ENCODE measurements at regions not wholly inside any gene's neighbourhood (a gene's known extent, or its start where the extent isn't known, plus 50 kb on each side); places are given as distances from the start of the nearest gene placed in this dataset.

DNA sequence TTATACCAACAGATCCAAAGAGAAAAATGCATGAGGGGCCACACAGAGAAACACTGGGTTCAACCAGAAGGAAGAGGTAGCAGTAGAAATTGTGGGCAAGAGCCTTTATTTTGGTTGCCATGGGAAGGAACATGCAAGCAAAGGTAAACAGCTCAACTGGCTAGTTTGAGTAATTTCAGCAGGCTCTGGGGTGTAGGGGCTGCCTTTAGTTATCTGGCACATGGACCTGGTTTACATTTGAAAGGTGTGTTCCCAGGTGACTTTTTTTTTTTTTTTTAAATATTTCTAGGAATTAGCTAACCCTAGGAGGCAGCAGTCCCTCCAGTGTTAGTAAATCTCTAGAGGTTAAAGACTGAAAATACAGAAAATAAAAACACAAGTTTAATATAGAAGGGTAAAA is 481.9 kb downstream of the ACTRT1 start:
- Histone ChIP-seq H3K4me1 (ENCODE audit: control insufficient read depth in 1 of 2, insufficient read depth in 2 of 2, low read length in 2 of 2) (no peaks in the 10 kb centered on the region), H3K18ac (ENCODE audit: low read length) (no peak overlapping the region), H3K14ac (ENCODE audit: low read length) (no peak overlapping the region), H4K8ac (ENCODE audit: low read depth, low read length) (no peak overlapping the region), H3K27me3 (ENCODE audit: insufficient read depth, low read length) (no peaks in the 10 kb centered on the region), H2AFZ (ENCODE audit: insufficient read depth, low read length, poor library complexity) (no peak overlapping the region), H3K27ac (ENCODE audit: low read depth, low read length) (no peak overlapping the region), H3K4me2 (ENCODE audit: low read length) (no peak overlapping the region), H2BK12ac (ENCODE audit: low read length) (no peak overlapping the region), H2BK5ac (ENCODE audit: low read depth, low read length, poor library complexity) (no peak overlapping the region), H3K79me2 (ENCODE audit: control insufficient read depth, insufficient read depth, low read length, poor library complexity) (no peaks in the 10 kb centered on the region), H4K91ac (ENCODE audit: low read depth, low read length) (no peak overlapping the region), H2AK5ac (ENCODE audit: low read length) (no peak overlapping the region), H3K23ac (ENCODE audit: low read length) (no peak overlapping the region), H3K9me3 (ENCODE audit: insufficient read depth, low read depth, low read length) (no peaks in the 10 kb centered on the region), H3K9ac (ENCODE audit: low read length) (no peak overlapping the region), H3K4me3 (ENCODE audit: low read depth, low read length) (no peak overlapping the region), H2BK120ac (ENCODE audit: insufficient read depth, low read length, poor library complexity) (no peak overlapping the region), H3K4ac (ENCODE audit: low read depth, low read length) (no peak overlapping the region), H3K79me1 (ENCODE audit: low read length) (no peaks in the 10 kb centered on the region), H4K12ac (ENCODE audit: low read depth, low read length) (no peak overlapping the region), H3K36me3 (ENCODE audit: control insufficient read depth in 1 of 2, insufficient read depth in 2 of 2, low read length in 2 of 2) (no peaks in the 10 kb centered on the region)
- no peak for DNase-seq

DNA sequence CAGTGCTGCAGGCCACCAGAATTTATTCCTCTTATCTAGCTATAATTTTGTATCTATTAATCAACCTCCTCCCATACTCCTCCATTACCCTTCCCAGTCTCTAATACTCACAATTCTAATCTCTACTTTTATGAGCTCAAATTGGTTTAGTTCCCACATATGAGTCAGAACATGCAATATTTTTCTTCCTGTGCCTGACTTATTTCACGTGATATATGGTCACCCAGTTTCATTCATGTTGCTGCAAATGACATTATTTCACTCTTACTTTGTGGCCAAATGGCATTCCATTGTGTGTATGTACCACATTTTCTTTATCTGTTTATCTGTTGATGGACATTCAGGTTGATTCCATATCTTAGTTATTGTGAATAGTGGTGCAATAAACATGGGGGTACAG is 483.5 kb downstream of the ACTRT1 start:
- no CpG with 5 or more reads among the region's 1 CpG for WGBS (ENCODE audit: extremely low coverage, insufficient coverage, insufficient read length)
- Histone ChIP-seq H3K4me1 (ENCODE audit: control insufficient read depth in 1 of 2, insufficient read depth in 2 of 2, low read length in 2 of 2) (no peaks in the 10 kb centered on the region), H3K27ac (ENCODE audit: low read depth, low read length) (no peak overlapping the region), H2AK5ac (ENCODE audit: low read length) (no peak overlapping the region), H3K23ac (ENCODE audit: low read length) (no peak overlapping the region), H3K4ac (ENCODE audit: low read depth, low read length) (no peak overlapping the region), H4K91ac (ENCODE audit: low read depth, low read length) (no peak overlapping the region), H3K18ac (ENCODE audit: low read length) (no peak overlapping the region), H3K79me2 (ENCODE audit: control insufficient read depth, insufficient read depth, low read length, poor library complexity) (no peaks in the 10 kb centered on the region), H3K79me1 (ENCODE audit: low read length) (no peaks in the 10 kb centered on the region), H4K8ac (ENCODE audit: low read depth, low read length) (no peak overlapping the region), H3K4me2 (ENCODE audit: low read length) (no peak overlapping the region), H3K4me3 (ENCODE audit: low read depth, low read length) (no peak overlapping the region), H2BK5ac (ENCODE audit: low read depth, low read length, poor library complexity) (no peak overlapping the region), H3K27me3 (ENCODE audit: insufficient read depth, low read length) (no peaks in the 10 kb centered on the region), H2AFZ (ENCODE audit: insufficient read depth, low read length, poor library complexity) (no peak overlapping the region), H3K9me3 (ENCODE audit: insufficient read depth, low read depth, low read length) (no peaks in the 10 kb centered on the region), H4K12ac (ENCODE audit: low read depth, low read length) (no peak overlapping the region), H2BK120ac (ENCODE audit: insufficient read depth, low read length, poor library complexity) (no peak overlapping the region), H2BK12ac (ENCODE audit: low read length) (no peak overlapping the region), H3K14ac (ENCODE audit: low read length) (no peak overlapping the region), H3K9ac (ENCODE audit: low read length) (no peak overlapping the region), H3K36me3 (ENCODE audit: control insufficient read depth in 1 of 2, insufficient read depth in 2 of 2, low read length in 2 of 2) (no peaks in the 10 kb centered on the region)
- no peak for DNase-seq

DNA sequence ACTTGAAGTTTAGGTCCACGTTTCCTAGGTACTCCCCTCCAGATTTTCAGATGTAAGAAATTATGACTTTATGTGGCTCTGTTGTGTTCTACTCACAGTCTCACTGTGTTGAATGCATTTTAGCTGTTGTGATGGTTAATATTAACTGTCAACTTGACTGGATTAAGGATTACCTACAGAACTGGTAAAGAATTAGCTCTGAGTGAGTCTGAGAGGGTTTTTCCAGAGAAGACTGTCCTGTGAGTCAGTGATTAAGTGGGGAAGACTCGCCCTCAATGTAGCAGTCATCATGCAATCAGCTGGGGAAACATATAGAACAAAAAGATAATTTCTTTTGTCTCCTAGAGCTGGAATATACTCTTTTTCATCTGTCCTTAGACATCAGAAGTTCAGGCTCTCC is 493.4 kb downstream of the ACTRT1 start:
- no peaks in the 10 kb centered on the region for H3K79me1 ChIP-seq (ENCODE audit: low read length)

GRCh38 chrX:127552571-127552970 is 499.6 kb downstream of the ACTRT1 start:
- Histone ChIP-seq H3K18ac (ENCODE audit: low read length) (no peak overlapping the region), H3K14ac (ENCODE audit: low read length) (no peak overlapping the region), H3K23ac (ENCODE audit: low read length) (no peak overlapping the region), H3K79me1 (ENCODE audit: low read length) (no peaks in the 10 kb centered on the region), H3K4me2 (ENCODE audit: low read length) (no peak overlapping the region), H4K91ac (ENCODE audit: low read depth, low read length) (no peak overlapping the region), H3K9me3 (ENCODE audit: insufficient read depth, low read depth, low read length) (no peaks in the 10 kb centered on the region), H3K4me3 (ENCODE audit: low read depth, low read length) (no peak overlapping the region), H2AFZ (ENCODE audit: insufficient read depth, low read length, poor library complexity) (no peak overlapping the region), H3K4ac (ENCODE audit: low read depth, low read length) (no peak overlapping the region), H2BK12ac (ENCODE audit: low read length) (no peak overlapping the region), H3K36me3 (ENCODE audit: control insufficient read depth in 1 of 2, insufficient read depth in 2 of 2, low read length in 2 of 2) (no peaks in the 10 kb centered on the region), H3K9ac (ENCODE audit: low read length) (no peak overlapping the region), H3K27ac (ENCODE audit: low read depth, low read length) (no peak overlapping the region), H4K8ac (ENCODE audit: low read depth, low read length) (no peak overlapping the region), H3K27me3 (ENCODE audit: insufficient read depth, low read length) (no peaks in the 10 kb centered on the region), H4K12ac (ENCODE audit: low read depth, low read length) (no peak overlapping the region), H2BK5ac (ENCODE audit: low read depth, low read length, poor library complexity) (no peak overlapping the region), H3K79me2 (ENCODE audit: control insufficient read depth, insufficient read depth, low read length, poor library complexity) (no peaks in the 10 kb centered on the region), H2AK5ac (ENCODE audit: low read length) (no peak overlapping the region), H3K4me1 (ENCODE audit: control insufficient read depth in 1 of 2, insufficient read depth in 2 of 2, low read length in 2 of 2) (no peaks in the 10 kb centered on the region), H2BK120ac (ENCODE audit: insufficient read depth, low read length, poor library complexity) (no peak overlapping the region)
- DNase-seq: no peak
- WGBS (ENCODE audit: extremely low coverage, insufficient coverage, insufficient read length): no CpG with 5 or more reads among the region's 3 CpGs

More for the DNA sequence above, 493.4 kb downstream of the ACTRT1 start:
- H2AK5ac ChIP-seq (ENCODE audit: low read length): no peak overlapping the region
- H3K9ac ChIP-seq (ENCODE audit: low read length): no peak overlapping the region
- no peaks in the 10 kb centered on the region for H3K4me1 ChIP-seq (ENCODE audit: control insufficient read depth in 1 of 2, insufficient read depth in 2 of 2, low read length in 2 of 2)
- no peak overlapping the region for H4K12ac ChIP-seq (ENCODE audit: low read depth, low read length)
- WGBS (ENCODE audit: extremely low coverage, insufficient coverage, insufficient read length): no CpG with 5 or more reads among the region's 2 CpGs
- no peak overlapping the region for H2AFZ ChIP-seq (ENCODE audit: insufficient read depth, low read length, poor library complexity)
- no peak overlapping the region for H3K4me2 ChIP-seq (ENCODE audit: low read length)
- H3K79me2 ChIP-seq (ENCODE audit: control insufficient read depth, insufficient read depth, low read length, poor library complexity): no peaks in the 10 kb centered on the region
- H4K91ac ChIP-seq (ENCODE audit: low read depth, low read length): no peak overlapping the region
- no peak overlapping the region for H3K4me3 ChIP-seq (ENCODE audit: low read depth, low read length)
- no peak overlapping the region for H3K23ac ChIP-seq (ENCODE audit: low read length)
- no peak overlapping the region for H2BK120ac ChIP-seq (ENCODE audit: insufficient read depth, low read length, poor library complexity)
- no peaks in the 10 kb centered on the region for H3K36me3 ChIP-seq (ENCODE audit: control insufficient read depth in 1 of 2, insufficient read depth in 2 of 2, low read length in 2 of 2)
- H3K27me3 ChIP-seq (ENCODE audit: insufficient read depth, low read length): no peaks in the 10 kb centered on the region
- no peak overlapping the region for H3K4ac ChIP-seq (ENCODE audit: low read depth, low read length)
- DNase-seq: no peak
- H4K8ac ChIP-seq (ENCODE audit: low read depth, low read length): no peak overlapping the region
- no peak overlapping the region for H3K14ac ChIP-seq (ENCODE audit: low read length)
- H3K9me3 ChIP-seq (ENCODE audit: insufficient read depth, low read depth, low read length): no peaks in the 10 kb centered on the region
- no peak overlapping the region for H3K27ac ChIP-seq (ENCODE audit: low read depth, low read length)
- H3K18ac ChIP-seq (ENCODE audit: low read length): no peak overlapping the region
- no peak overlapping the region for H2BK12ac ChIP-seq (ENCODE audit: low read length)
- H2BK5ac ChIP-seq (ENCODE audit: low read depth, low read length, poor library complexity): no peak overlapping the region

Data from trophoblast cell (in vitro differentiated cells and primary cell).